Glutamatergic neuron (in vitro differentiated cells): ENCODE measurements at regions not wholly inside any gene's neighbourhood (a gene's known extent, or its start where the extent isn't known, plus 50 kb on each side); places are given as distances from the start of the nearest gene placed in this dataset.

Source experiments
- DNase-seq: peaks from one replicate; pipeline ENCODE4 v3.0.0; 2022
- H3K27ac Mint-ChIP-seq: one replicate; pipeline ENCODE4 v1.8.0; 2020; ENCODE audit warnings: mild to moderate bottlenecking, mixed read lengths, inconsistent platforms; ENCODE audit not compliant: unreplicated experiment
- H3K27me3 Mint-ChIP-seq: one replicate; pipeline ENCODE4 v1.8.0; 2020; ENCODE audit warnings: mild to moderate bottlenecking, moderate library complexity, mixed read lengths, inconsistent platforms; ENCODE audit not compliant: unreplicated experiment
- H3K36me3 Mint-ChIP-seq: one replicate; pipeline ENCODE4 v1.8.0; 2020; ENCODE audit warnings: mild to moderate bottlenecking, mixed read lengths, inconsistent platforms; ENCODE audit not compliant: unreplicated experiment
- H3K4me1 Mint-ChIP-seq: one replicate; pipeline ENCODE4 v1.8.0; 2020; ENCODE audit warnings: mild to moderate bottlenecking, low read depth, mixed read lengths, inconsistent platforms; ENCODE audit not compliant: unreplicated experiment
- H3K4me3 Mint-ChIP-seq: one replicate; pipeline ENCODE4 v1.8.0; 2020; ENCODE audit warnings: mild to moderate bottlenecking, mixed read lengths, inconsistent platforms; ENCODE audit not compliant: unreplicated experiment
- H3K9me3 Mint-ChIP-seq: one replicate; pipeline ENCODE4 v1.8.0; 2020; ENCODE audit warnings: mild to moderate bottlenecking, moderate library complexity, mixed read lengths, inconsistent platforms; ENCODE audit not compliant: unreplicated experiment
- CTCF ChIP-seq: fragments of 200-600 bp; sonication (generic); IDR thresholded peaks from one replicate; pipeline ENCODE4 v1.5.0; 2021; ENCODE audit not compliant: partially characterized antibody, unreplicated experiment

- TF ChIP-seq CTCF = no peak
- Mint-ChIP-seq H3K27me3 (no peaks in the 10 kb centered on the region), H3K4me1 (peaks cover 15% of the 10 kb centered on the region), H3K36me3 (no peaks in the 10 kb centered on the region), H3K27ac (peak overlapping the region; percentile 71), H3K4me3 (no peak overlapping the region), H3K9me3 (peaks cover 2% of the 10 kb centered on the region)
- DNase-seq = no peak
These were observed 1026.8 kb downstream of the CDH11 start for GRCh38 chr16:64094992-64095634.

GRCh38 chr16:64094181-64094965 is 1027.5 kb downstream of the CDH11 start:
- Mint-ChIP-seq H3K36me3 (no peaks in the 10 kb centered on the region), H3K27ac (peak overlapping the region; percentile 71), H3K4me3 (no peak overlapping the region), H3K9me3 (peaks cover 2% of the 10 kb centered on the region), H3K27me3 (no peaks in the 10 kb centered on the region), H3K4me1 (peaks cover 15% of the 10 kb centered on the region)
- no peak for TF ChIP-seq CTCF
- DNase-seq = no peak

- no peak for TF ChIP-seq CTCF
- Mint-ChIP-seq H3K4me1 (peaks cover 15% of the 10 kb centered on the region), H3K36me3 (no peaks in the 10 kb centered on the region), H3K27me3 (peaks cover 2% of the 10 kb centered on the region), H3K27ac (no peak overlapping the region), H3K9me3 (peaks cover 2% of the 10 kb centered on the region), H3K4me3 (no peak overlapping the region)
- DNase-seq = no peak
These were observed 1029.6 kb downstream of the CDH11 start for GRCh38 chr16:64092271-64092670.

GRCh38 chr16:64090327-64090726 is 1031.5 kb downstream of the CDH11 start:
- no peaks in the 10 kb centered on the region for H3K36me3 Mint-ChIP-seq
- TF ChIP-seq CTCF = no peak
- DNase-seq = no peak
- H3K9me3 Mint-ChIP-seq = peaks cover 2% of the 10 kb centered on the region
- H3K4me1 Mint-ChIP-seq = peaks cover 15% of the 10 kb centered on the region
- H3K27ac Mint-ChIP-seq = no peak overlapping the region
- peaks cover 2% of the 10 kb centered on the region for H3K27me3 Mint-ChIP-seq
- H3K4me3 Mint-ChIP-seq = no peak overlapping the region

GRCh38 chr16:64089697-64090096 is 1032.2 kb downstream of the CDH11 start:
- H3K27me3 Mint-ChIP-seq = peaks cover 2% of the 10 kb centered on the region
- peak; percentile 71 for TF ChIP-seq CTCF
- peaks cover 1% of the 10 kb centered on the region for H3K9me3 Mint-ChIP-seq
- peaks cover 9% of the 10 kb centered on the region for H3K4me1 Mint-ChIP-seq
- DNase-seq = no peak
- H3K4me3 Mint-ChIP-seq = no peak overlapping the region
- H3K27ac Mint-ChIP-seq = no peak overlapping the region
- no peaks in the 10 kb centered on the region for H3K36me3 Mint-ChIP-seq
